ENCODE measurements at regions not wholly inside any gene's neighbourhood (a gene's known extent, or its start where the extent isn't known, plus 50 kb on each side); places are given as distances from the start of the nearest gene placed in this dataset.

DNA sequence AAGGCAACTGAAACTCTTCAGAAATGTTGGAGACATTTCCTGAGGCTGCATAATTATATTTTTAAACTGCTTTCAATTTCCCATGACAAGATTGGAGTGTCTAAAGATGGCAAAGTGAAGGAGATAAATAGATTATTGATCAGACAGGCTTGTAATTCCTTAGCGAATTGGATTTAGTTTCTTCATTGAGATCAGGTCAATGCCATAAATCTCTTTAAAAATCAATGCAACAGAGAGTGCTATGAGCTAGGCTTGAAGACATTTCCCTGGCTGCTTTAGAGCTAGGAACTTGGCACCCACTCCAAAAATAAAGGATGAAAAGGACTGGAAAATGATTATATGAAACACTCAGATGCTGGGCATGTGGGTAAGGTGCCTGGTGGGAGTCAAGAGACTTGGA, 828.4 kb downstream of the TLR4 start:
- 91 to 100% (median 98%) methylated on average over 1 of the region's 1 CpG for WGBS, 4 donors
- TF ChIP-seq, protein P1, sequence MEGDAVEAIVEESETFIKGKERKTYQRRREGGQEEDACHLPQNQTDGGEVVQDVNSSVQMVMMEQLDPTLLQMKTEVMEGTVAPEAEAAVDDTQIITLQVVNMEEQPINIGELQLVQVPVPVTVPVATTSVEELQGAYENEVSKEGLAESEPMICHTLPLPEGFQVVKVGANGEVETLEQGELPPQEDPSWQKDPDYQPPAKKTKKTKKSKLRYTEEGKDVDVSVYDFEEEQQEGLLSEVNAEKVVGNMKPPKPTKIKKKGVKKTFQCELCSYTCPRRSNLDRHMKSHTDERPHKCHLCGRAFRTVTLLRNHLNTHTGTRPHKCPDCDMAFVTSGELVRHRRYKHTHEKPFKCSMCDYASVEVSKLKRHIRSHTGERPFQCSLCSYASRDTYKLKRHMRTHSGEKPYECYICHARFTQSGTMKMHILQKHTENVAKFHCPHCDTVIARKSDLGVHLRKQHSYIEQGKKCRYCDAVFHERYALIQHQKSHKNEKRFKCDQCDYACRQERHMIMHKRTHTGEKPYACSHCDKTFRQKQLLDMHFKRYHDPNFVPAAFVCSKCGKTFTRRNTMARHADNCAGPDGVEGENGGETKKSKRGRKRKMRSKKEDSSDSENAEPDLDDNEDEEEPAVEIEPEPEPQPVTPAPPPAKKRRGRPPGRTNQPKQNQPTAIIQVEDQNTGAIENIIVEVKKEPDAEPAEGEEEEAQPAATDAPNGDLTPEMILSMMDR (IDR thresholded peaks at IDR 0.05), result no peak
- no peak for TF ChIP-seq POLR2A (IDR thresholded peaks at IDR 0.05)
- no peak overlapping the region for H3K27ac ChIP-seq

DNA sequence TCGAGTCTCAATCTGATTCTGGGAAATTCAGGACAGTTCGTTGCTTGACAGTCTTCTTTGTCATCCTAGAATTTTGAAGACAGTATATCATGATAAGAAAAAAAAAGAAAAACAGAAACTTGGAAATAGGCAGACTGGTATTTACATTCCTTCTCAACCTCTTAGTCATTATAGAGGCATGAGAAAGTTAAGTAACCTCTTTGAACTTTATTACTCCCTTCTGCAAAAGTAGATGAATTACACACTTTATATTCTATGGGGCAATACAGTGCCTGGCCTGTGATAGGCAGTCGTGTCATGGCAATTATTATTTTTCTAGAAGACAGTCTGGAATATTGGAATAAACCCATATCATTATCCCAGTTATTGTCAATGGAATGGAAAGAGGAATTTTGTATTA, 828.9 kb downstream of the TLR4 start:
- TF ChIP-seq POLR2A (IDR thresholded peaks at IDR 0.05), result no peak
- TF ChIP-seq, protein P1 (IDR thresholded peaks at IDR 0.05), result no peak
- Histone ChIP-seq H3K9me3 (no peaks in the 10 kb centered on the region), H3K27me3 (no peaks in the 10 kb centered on the region), H3K4me1 (peaks cover 0 to 16% (median 11%) of the 10 kb centered on the region in 12 donors), H3K27ac (no peak overlapping the region), H3K4me3 (no peak overlapping the region), H3K36me3 (no peaks in the 10 kb centered on the region)
- no peak for ATAC-seq
- no peak for DNase-seq
- whole genome bisulfite sequencing, 4 donors, result 71 to 80% (median 77%) methylated on average over 3 of the region's 3 CpGs
- intact Hi-C loops (cut with DNase I), result no loop called here

More for the DNA sequence above, 828.4 kb downstream of the TLR4 start:
- DNase-seq (no peak), ATAC-seq (no peak)
- H3K4me1 ChIP-seq, result peaks cover 0 to 16% (median 11%) of the 10 kb centered on the region in 12 donors
- H3K4me3 ChIP-seq, result no peak overlapping the region
- H3K27me3 ChIP-seq, result no peaks in the 10 kb centered on the region
- intact Hi-C loops (cut with DNase I), result no loop called here
- H3K36me3 ChIP-seq, result no peaks in the 10 kb centered on the region
- H3K9me3 ChIP-seq, result no peaks in the 10 kb centered on the region

DNA sequence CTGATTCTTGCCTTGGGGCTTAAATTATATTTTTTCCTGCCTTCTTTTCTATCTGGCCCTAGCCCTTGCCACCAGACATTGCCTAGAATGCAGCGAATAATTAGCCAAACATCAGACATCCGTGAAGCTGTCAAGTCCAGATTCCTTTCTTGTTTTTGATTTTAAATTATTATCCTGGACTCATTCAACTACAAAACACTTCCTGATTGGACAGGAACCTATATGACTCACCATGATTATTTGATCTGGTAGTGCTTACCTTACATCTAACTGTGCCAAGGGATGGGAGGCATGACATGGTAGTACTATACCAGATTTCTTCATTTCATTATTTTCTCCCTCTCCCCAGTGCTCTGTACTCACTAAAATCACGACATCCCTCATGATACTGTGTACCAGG, 829.6 kb downstream of the TLR4 start:
- Histone ChIP-seq H3K4me1 (peaks cover 0 to 14% (median 10%) of the 10 kb centered on the region in 12 donors), H3K27ac (no peak overlapping the region), H3K36me3 (no peaks in the 10 kb centered on the region), H3K9me3 (no peaks in the 10 kb centered on the region), H3K4me3 (no peak overlapping the region), H3K27me3 (no peaks in the 10 kb centered on the region)
- intact Hi-C loops (cut with DNase I), result no loop called here
- no peak for ATAC-seq
- TF ChIP-seq, protein P1 (IDR thresholded peaks at IDR 0.05), result no peak
- TF ChIP-seq POLR2A (IDR thresholded peaks at IDR 0.05), result no peak
- DNase-seq, result no peak
- WGBS, 4 donors, result 58 to 66% (median 60%) methylated on average over 3 of the region's 3 CpGs

DNA sequence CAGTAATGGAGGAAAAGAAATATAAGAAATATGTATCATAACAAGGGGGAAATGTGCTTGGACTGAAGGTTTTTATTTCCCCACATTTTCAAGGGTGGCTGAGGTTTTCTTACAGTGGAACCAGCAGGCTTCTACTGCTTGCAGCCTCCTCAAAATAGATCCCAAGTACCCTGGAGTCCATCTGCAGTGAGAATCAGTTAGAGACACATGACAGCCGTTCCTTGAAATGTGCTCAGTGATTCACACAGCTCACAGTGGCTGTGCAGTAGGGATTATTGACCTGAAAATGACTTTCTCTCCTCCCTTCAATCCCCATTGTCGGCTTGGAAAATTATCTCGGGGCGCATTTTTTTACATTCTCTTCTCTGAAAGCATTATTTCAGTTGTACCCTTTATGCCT, 832.0 kb downstream of the TLR4 start:
- 64 to 77% (median 70%) methylated on average over 4 of the region's 4 CpGs for WGBS, 4 donors
- ATAC-seq (no peak), DNase-seq (no peak)
- Histone ChIP-seq H3K27ac (no peak overlapping the region), H3K4me3 (no peak overlapping the region), H3K27me3 (no peaks in the 10 kb centered on the region), H3K4me1 (no peaks in the 10 kb centered on the region), H3K9me3 (no peaks in the 10 kb centered on the region), H3K36me3 (no peaks in the 10 kb centered on the region)
- intact Hi-C loops (cut with DNase I), result no loop called here
- no peak for TF ChIP-seq POLR2A (IDR thresholded peaks at IDR 0.05)
- TF ChIP-seq, protein P1 (IDR thresholded peaks at IDR 0.05), result no peak
